HepG2 (cell line): ENCODE measurements at regions not wholly inside any gene's neighbourhood (a gene's known extent, or its start where the extent isn't known, plus 50 kb on each side); places are given as distances from the start of the nearest gene placed in this dataset.
"Not testable (repeated sequence)": the region's sequence is repeated elsewhere in the genome, so short reads cannot be mapped to it uniquely, and the experiment has no call there.

Experiments used
- ATAC-seq: fragments of 200-7000 bp; cut with Tn5 transposase; 3 replicates; pipeline ENCODE4 v1.9.1; 2020; ENCODE audit warnings: mild to moderate bottlenecking, moderate library complexity
- BruUV-seq: library from RNA; stranded (reverse); fragments of 400-500 nt; replicated peaks from 2 replicates; lab custom pipeline; 2021; lab: Mats Ljungman, UMichigan
- CTCF ChIA-PET: fragments of 300-600 bp; formaldehyde crosslinking; extraction: SDS; loops from one replicate; lab custom pipeline; 2021; ENCODE audit warnings: low total read pairs, inconsistent platforms, low intra/inter-chr PET ratio; lab: Yijun Ruan, JAX
- POLR2A ChIA-PET: fragments of 350-600 bp; sonication (Branson Sonifier 250); formaldehyde crosslinking; loops from one replicate; lab custom pipeline; 2020; ENCODE audit warnings: antibody characterized with exemption, inconsistent platforms; lab: Yijun Ruan, JAX
- DNase-seq: peaks from one replicate; pipeline ENCODE4 v3.0.0-alpha.2; 2015; ENCODE audit warnings: low spot score
- FAIRE-seq: peaks from 3 replicates; lab custom pipeline; 2011; peaks lifted over from hg19 to GRCh38; lab: Jason Lieb, UNC
- H2AFZ ChIP-seq: one replicate; pipeline ENCODE4 v1.6.1; 2011; ENCODE audit warnings: low read length, inconsistent platforms
- H3K27ac ChIP-seq: fragments of 300-600 bp; 3 replicates; pipeline ENCODE4 v1.8.0; 2011; ENCODE audit warnings: mixed run types, mild to moderate bottlenecking, mixed read lengths, low read length, inconsistent platforms; ENCODE audit not compliant: insufficient read depth; ENCODE audit errors: extremely low read length
- H3K27me3 ChIP-seq, 2 experiments: fragments of 200-600 bp in 1 of 2; 2 replicates in 1 of 2; 3 replicates in 1 of 2; pipeline versions ENCODE4 v1.6.0 to v1.8.0; 2011; ENCODE audit warnings: low read length in 2 of 2, mild to moderate bottlenecking in 2 of 2, moderate library complexity in 2 of 2, inconsistent platforms in 1 of 2; ENCODE audit not compliant: insufficient read depth in 2 of 2, control insufficient read depth in 1 of 2
- H3K36me3 ChIP-seq, 2 experiments: fragments of 200-600 bp in 1 of 2; replicated peaks in 1 of 2; 2 replicates in 1 of 2; 3 replicates in 1 of 2; pipeline versions ENCODE4 v1.5.1 to v1.8.0; 2011; ENCODE audit warnings: low read length in 2 of 2, inconsistent platforms in 1 of 2; ENCODE audit not compliant: insufficient read depth in 2 of 2, control insufficient read depth in 1 of 2
- H3K4me1 ChIP-seq: 2 replicates; pipeline ENCODE4 v1.5.1; 2012; ENCODE audit warnings: low read length, inconsistent platforms; ENCODE audit not compliant: insufficient read depth
- H3K4me2 ChIP-seq: 2 replicates; pipeline ENCODE4 v1.6.0; 2011; ENCODE audit warnings: low read depth, low read length, inconsistent platforms
- H3K4me3 ChIP-seq, 3 experiments: fragments of 200-600 bp in 1 of 3; sonication (generic), shearing (Covaris generic) in 1 of 3; replicated peaks in 1 of 3; 2 replicates each; pipeline ENCODE4 v1.5.1; 2011 to 2016; ENCODE audit warnings: low read length in 3 of 3, inconsistent platforms in 2 of 3, low read depth in 2 of 3, mild to moderate bottlenecking in 2 of 3, control low read depth in 1 of 3, mixed read lengths in 1 of 3; ENCODE audit not compliant: insufficient read depth in 1 of 3
- H3K79me2 ChIP-seq: one replicate; pipeline ENCODE4 v1.6.1; 2011; ENCODE audit warnings: low read length, inconsistent platforms; ENCODE audit not compliant: insufficient read depth
- H3K9ac ChIP-seq: 2 replicates; pipeline ENCODE4 v1.6.0; 2011; ENCODE audit warnings: mild to moderate bottlenecking, low read depth, low read length, inconsistent platforms; ENCODE audit not compliant: insufficient read depth
- H3K9me3 ChIP-seq: 2 replicates; pipeline ENCODE4 v1.5.1; 2012; ENCODE audit warnings: mild to moderate bottlenecking, low read length
- H4K20me1 ChIP-seq: 2 replicates; pipeline ENCODE4 v1.6.0; 2011; ENCODE audit warnings: inconsistent platforms, mild to moderate bottlenecking, low read length, moderate library complexity; ENCODE audit not compliant: insufficient read depth
- ARID4A ChIP-seq: sonication (generic); formaldehyde crosslinking; IDR thresholded peaks from 2 replicates; pipeline ENCODE4 v1.5.0; 2020; ENCODE audit warnings: mild to moderate bottlenecking, missing genetic modification reagents, borderline replicate concordance
- NFE2L1 ChIP-seq: sonication (generic); formaldehyde crosslinking; IDR thresholded peaks from 2 replicates; pipeline ENCODE4 v1.4.0; 2020; ENCODE audit warnings: missing genetic modification reagents, mild to moderate bottlenecking, borderline replicate concordance
- SMC3 ChIP-seq: IDR thresholded peaks from 2 replicates; pipeline ENCODE4 v1.6.1; 2011; ENCODE audit warnings: low read length, improper control_type of control experiment
- ZMYM2 ChIP-seq: sonication (generic); formaldehyde crosslinking; IDR thresholded peaks from 2 replicates; pipeline ENCODE4 v1.8.0; 2022; ENCODE audit warnings: mild to moderate bottlenecking, missing genetic modification reagents
- ZNF563 ChIP-seq: sonication (generic); formaldehyde crosslinking; IDR thresholded peaks from 2 replicates; pipeline ENCODE4 v1.8.0; 2022; ENCODE audit warnings: mild to moderate bottlenecking, moderate library complexity, missing genetic modification reagents
- WGBS: methylation state at CpG from one replicate; pipeline ENCODE4 v1.1.6; 2017; ENCODE audit warnings: low lambda C conversion rate; 5-methylcytosine and 5-hydroxymethylcytosine counted together
- in situ Hi-C: cut with HindIII; loops from 2 replicates; pipeline ENCODE4 v1.10.0; 2017; ENCODE audit warnings: low pct_unique_long_range_greater_than_20kb; ENCODE audit not compliant: extremely low pct_ligation_motif_present
- intact Hi-C: fragments of 100-400 bp; cut with micrococcal nuclease; formaldehyde crosslinking; loops from one replicate; pipeline ENCODE4 v1.10.0; 2022; ENCODE audit not compliant: unreplicated experiment

- TF ChIP-seq ARID4A (CRISPR knock-in tag) (no peak), SMC3 (no peak), ZMYM2 (CRISPR knock-in tag) (no peak), NFE2L1 (CRISPR knock-in tag) (no peak), ZNF563 (CRISPR knock-in tag) (no peak)
Measured at GRCh38 chr10:109663122-109663521, 260.2 kb downstream of the XPNPEP1 start (continued).

- H4K20me1 ChIP-seq, H3K4me1 ChIP-seq, H3K9me3 ChIP-seq, H3K36me3 ChIP-seq, H3K9ac ChIP-seq, ATAC-seq, H3K4me3 ChIP-seq, H2AFZ ChIP-seq, in situ Hi-C loops, POLR2A ChIA-PET, H3K27me3 ChIP-seq, FAIRE-seq, CTCF ChIA-PET, H3K27ac ChIP-seq, H3K4me2 ChIP-seq, BruUV-seq, H3K79me2 ChIP-seq, DNase-seq: not testable (repeated sequence)
- intact Hi-C loops = loop anchor here (5.0 kb wide), 1 partner anchor 310 kb away; no protein-coding TSS in a partner anchor
- 34% methylated on average over 8 of the region's 12 CpGs for WGBS
Measured at GRCh38 chr10:109652612-109653011, 270.7 kb downstream of the XPNPEP1 start.
